Fibroblast of skin of right quadriceps (primary cell): ENCODE measurements at regions not wholly inside any gene's neighbourhood (a gene's known extent, or its start where the extent isn't known, plus 50 kb on each side); places are given as distances from the start of the nearest gene placed in this dataset.

ENCODE experiments used
- DNase-seq: peaks from one replicate; pipeline ENCODE4 v3.0.0-alpha.2; 2013

DNA sequence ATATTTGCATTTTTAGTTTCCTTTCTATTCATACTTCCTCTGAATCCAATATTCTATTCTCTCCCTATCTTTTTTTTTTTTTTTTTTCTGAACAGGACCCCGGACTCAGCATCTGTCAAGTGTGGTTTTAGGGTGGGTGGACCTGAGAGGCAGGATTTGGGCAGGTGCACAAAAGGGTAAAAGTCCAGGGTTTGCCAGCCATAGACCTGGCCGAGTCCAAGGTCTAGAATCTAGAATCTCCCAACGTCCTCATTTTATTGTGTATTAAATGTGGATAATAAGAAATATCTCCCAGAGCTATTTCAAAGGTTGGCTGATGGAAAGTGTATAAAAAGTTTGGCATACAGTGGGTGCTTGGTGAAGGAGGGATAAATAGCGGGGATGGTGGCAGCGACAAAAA is 273.3 kb upstream of the MAF start:
- no peak for DNase-seq

DNA sequence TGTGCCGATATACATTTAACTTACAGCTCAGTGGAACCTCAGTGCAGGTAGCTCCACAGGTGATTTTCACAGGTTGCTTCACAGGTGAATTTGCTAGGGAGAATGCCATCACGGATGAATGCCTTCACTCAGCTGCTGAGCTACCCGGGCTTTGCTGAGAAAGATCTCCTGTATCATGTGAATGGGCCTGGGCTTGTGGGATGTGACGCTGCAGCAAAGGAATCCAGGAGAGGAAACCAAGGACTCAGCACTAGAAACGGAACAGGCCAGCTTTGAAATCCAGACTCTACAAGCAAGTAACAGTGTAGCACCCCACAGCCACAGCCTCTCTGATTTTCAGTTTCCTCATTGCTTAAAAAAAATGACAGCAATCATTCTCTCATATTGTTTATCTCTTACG is 271.4 kb upstream of the MAF start:
- no peak for DNase-seq

DNA sequence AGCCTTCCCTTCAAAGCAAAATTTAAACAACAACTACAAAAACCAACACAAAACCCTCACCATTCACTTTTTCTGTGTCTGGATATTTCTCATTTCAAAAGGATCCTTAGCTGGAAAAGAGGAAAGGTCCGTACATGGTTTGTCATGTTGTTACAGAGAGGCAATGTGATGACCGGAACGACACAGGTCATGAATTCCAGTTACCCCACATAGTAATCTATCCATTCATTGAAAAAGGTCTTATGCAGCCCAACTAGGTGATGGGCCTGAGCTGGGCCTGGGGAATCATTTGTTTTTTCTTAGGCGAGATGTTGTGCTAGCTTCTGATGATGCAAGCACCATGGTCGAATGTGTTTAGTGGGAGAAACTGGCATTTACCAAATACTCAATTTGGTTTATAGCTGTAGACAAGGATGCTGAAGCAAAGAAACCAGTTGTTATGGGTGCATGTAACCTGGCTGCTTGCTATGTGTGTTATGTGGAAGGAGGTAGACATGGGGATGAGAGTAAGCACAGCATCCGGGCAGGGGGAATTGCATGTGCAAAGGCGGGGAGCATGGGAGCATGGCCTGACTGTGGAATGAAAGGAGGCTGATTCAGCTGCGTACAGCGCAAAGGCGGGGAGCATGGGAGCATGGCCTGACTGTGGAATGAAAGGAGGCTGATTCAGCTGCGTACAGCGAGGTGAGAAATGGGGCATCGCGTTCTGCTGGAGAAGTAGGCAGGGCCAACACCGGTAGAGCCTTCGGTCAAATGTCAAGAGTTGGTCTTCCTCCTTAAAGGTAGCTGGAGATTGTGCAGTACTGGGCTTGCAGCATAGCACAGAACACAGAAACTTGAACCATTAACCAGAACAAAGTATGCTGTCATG is 269.7 kb upstream of the MAF start:
- DNase-seq, result no peak

DNA sequence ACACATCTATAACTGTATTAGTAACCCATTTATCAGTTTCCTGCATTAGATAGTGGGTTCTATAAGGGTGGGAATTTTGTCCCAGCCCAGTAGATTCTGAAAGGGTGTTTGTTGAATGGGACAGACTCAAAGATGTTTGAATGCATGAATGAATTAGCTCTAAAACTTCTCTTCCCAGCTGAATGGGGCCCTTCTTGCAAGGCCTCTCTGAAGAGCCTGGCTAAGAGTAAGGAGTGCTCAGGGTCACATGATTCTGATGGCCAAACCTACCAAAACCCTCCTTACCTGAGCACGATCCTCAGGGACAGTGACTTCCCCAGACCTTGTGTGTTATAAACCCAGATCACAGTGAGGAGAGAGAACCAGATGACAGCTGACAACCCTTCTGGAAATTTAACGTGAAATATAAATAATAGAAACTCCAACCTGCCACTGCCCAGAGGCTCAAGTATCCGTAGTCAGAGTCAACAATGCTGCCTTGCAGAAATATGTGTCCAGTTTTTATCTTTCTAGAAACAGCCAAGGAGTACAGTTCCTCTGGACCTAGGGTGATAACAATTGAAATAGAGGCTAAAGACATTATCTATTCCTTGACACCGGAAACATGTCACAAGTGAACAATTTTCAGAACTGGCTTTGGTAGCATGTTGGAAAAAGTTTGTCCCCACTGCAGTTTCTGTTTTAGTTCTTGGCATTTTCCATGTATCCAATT is 268.9 kb upstream of the MAF start:
- DNase-seq, result no peak

DNA sequence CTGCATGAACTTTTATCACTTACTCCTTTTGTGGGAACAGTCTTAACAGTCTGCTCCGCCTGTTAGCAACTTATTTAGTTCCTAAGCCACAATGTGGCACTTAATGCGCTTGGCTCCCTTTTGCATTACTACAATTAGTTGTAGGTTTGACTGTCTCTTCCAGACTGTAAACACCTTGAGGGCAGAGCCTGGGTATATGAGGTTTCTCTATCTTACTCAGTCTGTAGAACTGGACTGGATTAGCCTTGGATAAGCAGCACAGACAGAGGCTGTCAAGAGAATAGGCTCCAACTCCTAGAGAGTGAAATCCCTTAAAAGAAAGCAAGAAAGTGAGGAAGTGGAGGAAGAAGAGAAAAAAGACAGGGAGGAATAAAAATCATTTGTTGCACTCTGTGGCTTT is 268.3 kb upstream of the MAF start:
- no peak for DNase-seq

DNA sequence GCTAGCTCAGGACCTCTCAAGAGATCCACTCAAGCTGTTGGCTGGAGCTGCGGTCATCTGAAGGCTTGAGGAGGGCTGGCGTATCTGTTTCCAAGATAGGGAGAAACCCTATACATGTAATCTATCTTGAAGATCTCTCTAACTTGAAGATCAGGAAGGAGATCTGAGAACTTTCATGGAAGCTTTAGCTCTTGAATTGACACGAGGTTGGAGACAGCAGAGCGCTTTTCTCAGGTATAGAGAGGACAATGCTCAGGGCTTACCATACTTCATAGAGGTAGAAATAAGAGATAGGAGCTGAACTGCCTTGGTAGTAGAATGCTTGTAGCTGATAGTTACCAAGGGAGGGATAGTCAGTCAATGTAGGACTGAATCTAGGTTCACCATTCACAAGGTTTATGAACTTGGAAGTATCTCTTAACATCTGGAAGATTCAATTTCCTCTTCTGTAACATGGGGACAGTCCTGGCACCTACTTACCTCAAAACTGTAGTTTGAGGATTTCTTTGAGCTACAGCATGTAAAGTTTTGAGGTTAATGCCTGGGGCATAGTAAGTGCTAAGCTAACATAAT is 267.0 kb upstream of the MAF start:
- no peak for DNase-seq

DNA sequence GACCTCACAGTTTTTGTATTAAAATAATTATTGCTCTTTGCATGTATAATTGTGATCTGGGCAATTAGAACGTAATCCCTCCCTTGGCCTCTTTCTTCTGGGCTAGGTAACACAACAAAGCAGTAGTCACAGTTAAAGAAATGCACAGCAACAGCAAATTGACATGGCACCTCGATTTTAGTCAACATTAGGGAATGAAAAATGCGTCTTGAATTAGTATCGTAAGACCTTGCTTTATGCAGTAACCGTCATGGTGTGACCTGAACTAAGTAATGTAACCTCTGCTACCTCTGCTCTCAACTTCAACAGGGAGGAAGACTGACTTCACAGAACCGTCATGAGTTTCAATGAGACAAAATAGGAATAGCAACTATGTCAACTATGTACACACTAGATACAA is 265.4 kb upstream of the MAF start:
- DNase-seq, result no peak

DNA sequence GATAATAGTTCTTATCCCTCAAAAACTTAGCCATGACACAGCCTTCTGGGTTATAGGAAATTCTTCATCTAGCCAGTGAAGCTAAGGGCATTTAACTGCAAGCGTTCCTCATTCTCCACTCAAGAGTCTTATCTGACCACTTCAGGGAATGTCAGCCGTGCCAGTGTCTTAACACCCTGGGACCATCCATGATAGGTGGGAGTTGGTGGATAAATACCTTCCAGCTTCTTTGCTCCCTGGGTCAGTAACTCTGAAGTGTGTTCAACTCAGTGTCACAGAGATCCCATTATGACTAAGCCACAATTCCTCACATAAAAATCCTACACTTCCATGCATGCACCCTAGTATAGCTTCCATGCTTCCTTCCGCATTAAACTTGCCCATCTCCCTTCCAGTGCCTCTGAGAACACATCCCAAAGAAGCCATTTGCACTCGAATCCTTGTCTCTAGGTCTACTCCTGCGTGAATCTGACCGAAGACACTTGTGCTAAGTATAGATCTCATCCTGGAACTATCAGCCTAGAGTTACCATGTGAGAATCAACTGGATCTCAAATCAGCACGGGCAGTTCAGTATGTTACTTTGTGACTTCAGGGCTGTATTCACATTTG is 264.3 kb upstream of the MAF start:
- no peak for DNase-seq

DNA sequence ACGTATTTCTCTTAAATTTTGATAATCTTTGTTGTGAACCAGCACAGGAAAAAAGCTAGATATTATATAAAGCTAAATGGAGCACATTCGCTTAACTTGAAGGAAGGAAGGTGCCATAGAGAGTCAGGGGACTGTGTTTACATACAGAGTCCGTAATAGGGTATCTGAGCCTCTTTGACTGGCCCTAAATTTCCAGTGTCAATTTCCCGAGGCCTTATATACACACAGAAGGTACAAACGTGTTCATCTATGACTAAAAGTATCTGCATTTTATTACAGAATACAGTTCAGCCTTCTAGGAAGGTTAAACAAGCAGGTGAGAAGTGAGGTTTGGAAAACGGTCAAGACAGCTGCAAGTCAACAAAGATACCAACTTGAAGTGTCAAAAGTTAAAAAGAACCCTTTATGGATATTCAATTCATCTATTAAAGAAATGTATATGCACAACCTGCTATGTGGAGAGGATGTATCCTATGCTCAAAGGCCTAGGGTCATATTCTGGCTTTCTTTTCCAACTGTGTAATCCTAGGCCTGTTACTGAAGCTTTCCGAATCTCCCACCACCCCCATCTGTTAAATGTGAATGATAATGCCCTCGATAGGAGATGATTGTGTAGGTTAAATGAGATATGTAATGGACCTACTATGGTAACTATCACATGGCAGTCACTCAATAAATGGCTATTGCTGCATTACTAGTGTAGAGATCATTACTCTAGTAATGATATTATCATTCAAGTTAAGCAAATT is 263.7 kb upstream of the MAF start:
- DNase-seq, result no peak

DNA sequence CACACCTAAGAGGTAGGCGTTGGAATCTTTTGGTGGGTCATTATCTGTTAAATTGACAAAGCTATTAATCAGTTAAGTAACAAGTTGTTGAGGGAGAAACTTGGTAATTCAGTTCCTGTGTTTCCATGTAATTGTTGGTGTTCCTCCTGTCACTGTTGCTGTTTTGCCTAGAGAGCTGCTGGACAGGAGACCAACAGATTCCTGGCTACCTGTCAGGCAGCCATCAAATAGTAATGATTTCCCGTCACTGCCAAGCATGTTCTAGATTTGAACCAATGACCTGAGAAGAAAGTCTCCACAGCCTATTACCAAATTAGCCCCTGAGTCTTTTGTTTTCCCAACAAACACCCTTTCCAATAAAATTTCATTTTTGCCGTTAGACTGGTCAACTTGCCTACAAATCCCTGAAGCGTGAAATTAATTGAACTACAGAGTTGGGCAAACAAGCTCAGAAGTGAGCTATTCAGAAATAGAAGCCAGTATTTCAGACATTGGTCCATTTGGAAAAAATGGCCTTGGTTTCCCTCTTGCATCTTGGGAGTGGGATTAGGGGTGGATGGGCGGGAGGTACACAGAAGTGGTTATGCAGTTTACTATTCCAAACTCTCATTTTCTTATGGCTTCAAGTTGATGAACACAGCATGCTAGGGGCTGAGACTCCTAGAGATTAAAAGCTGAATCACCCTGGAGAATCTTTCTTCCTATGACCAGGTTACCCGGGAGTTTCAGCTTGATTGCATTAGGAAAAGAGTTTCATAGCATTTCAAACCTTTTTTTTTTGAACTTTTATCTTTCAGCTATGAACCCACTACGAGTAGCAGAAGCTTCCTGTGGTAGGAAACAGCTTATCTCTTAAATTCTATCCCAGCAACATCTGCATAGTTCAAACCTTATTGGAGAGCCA is 262.8 kb upstream of the MAF start:
- no peak for DNase-seq

DNA sequence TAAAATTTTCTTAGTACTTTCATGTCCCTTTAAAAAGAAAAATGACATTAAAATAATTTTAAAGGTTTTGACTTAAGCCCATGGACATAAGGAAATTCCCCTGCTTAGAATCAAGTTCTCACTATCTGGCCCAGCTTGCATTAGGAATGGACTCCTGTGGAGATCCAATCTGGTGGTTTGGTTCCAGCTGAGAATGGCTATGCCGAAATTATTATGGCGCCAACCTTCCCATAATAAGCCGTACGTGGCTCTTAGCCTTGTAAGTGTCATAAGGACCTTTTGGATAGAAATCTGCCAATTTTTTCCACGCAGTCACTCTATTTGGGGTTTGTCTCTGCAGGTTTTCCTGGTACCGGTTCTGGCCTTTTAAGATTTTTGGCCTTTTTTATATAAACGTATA is 262.1 kb upstream of the MAF start:
- no peak for DNase-seq

DNA sequence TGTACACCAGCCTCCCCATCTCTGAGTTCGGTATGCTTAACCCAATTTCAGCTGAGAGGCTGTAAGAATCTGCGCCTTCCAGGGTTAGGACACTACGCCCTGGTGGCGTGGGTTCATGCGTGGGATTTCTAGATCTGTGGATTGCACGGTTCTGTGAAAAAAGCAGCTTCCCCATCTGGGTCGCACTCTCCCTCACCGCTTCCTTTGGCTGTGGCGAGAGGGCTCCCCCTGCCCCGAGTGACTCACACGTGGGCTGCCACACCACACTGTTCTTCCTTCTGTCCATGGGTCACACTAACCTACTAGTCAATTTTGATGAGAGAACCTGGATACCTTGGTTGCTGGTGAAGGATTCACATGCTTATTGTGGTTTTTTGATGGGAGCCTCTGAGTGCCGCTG is 256.0 kb upstream of the MAF start:
- DNase-seq, result no peak

DNA sequence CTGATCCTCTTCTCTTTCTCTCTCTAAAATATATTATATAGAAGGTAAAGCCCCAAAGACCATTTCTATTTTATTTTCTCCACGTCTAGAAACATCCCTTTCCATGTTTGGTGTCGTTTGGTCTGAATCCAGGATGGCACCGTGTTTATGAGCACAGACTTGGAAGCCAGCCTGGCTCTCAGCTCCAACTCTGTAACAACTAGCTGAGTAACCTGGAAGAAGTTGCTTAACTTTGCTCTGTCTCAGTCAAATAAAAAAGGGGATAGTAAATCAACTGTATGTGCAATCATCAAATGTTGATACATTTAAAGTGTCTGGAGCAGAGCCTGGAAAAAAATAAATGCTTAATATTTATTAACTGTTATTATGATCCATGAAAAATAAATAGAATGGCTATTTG is 249.8 kb upstream of the MAF start:
- no peak for DNase-seq

DNA sequence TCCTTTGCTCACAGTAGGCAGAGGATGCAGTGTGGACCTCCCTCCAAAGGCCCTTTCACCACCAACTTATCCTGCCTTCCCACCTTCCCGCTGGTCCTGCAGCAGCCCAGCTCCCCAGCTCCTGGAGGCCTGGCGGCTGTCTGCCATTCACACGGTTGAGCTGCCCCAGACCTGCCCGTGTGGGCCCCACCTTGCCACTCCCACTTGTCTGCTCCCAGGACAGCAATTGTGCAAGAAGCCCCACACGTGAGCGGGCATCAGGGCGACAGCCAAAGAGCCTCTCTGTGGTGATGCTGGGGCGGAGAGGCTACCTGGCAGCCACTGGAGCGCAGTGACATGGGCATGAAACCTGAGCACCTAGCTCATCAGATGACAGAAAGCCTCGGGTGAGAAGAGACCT is 248.6 kb upstream of the MAF start:
- no peak for DNase-seq

DNA sequence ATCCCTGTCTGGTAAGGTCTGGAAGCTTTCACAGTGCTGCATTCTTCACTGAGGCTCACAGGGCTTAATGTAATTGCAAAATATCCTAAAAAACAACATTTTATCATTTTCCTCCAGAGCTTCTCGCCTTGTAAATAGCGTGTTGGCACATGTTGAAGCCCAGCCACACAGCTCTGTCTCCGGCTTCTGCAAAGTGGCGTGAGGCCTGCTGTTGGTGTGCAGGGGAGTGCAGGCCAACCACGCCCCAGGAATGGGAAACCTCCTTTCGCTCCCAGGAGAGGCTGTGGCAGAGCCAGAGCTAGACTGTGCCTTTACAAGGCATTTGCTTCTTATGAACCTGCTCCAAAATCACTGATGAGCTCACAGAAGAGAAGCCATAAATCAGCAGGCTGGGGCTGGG is 248.2 kb upstream of the MAF start:
- DNase-seq, result no peak

DNA sequence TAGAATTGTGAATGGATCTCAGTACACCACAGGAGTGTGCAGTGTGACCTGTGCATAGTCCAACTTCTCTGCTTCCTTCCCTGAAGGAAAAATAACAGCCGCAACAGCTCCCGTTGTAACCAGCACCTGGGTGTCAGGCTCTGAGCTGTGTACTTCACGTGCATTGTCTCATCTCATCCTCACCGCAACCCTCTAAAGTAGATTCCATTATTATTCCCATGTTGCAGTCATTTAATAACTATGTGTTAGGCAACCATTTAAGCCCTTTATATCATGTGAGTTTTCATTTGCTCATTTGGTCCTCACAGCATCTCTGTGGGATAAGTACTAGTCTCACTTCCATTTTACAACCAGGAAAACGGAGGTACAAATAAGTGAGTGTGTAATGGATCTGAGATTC is 247.0 kb upstream of the MAF start:
- DNase-seq, result no peak

DNA sequence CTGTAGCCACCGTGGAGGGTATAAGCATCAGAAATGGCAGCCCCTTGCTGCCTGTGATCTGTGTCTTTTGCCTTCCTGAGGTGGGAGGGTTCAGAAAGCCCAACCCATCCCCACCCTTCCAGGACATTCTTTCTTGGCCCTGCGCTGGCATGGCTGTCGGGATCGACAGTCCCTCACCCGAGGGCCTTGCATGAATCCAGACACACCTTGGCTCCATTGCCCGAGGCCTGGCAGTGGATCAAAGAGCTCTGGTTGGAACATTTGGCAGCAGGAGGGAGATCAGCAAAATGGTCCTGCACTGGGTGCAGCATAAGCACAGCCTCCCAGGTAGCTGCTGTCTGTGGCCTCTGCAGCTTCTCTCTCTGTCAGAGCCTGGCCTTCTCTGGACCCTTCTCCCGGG is 246.6 kb upstream of the MAF start:
- DNase-seq, result no peak

DNA sequence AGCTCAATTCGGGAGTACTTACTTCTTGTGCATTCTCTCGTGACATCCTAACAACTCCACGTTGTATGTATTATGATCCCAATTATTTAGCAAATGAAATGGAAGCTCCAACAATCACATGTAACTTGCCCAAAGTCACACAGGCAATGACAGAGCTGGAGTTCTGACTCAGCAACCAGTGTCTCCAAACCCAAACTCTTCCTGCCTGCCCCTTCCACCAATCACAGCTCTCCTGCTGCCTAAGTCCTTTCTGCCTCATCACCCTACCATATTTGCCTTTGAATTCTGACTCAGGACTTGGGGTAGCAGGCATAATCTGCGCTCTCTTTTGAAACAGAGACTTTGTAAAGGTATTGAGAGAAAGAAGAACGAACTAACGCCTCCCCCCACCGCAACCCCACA is 245.2 kb upstream of the MAF start:
- DNase-seq, result no peak

DNA sequence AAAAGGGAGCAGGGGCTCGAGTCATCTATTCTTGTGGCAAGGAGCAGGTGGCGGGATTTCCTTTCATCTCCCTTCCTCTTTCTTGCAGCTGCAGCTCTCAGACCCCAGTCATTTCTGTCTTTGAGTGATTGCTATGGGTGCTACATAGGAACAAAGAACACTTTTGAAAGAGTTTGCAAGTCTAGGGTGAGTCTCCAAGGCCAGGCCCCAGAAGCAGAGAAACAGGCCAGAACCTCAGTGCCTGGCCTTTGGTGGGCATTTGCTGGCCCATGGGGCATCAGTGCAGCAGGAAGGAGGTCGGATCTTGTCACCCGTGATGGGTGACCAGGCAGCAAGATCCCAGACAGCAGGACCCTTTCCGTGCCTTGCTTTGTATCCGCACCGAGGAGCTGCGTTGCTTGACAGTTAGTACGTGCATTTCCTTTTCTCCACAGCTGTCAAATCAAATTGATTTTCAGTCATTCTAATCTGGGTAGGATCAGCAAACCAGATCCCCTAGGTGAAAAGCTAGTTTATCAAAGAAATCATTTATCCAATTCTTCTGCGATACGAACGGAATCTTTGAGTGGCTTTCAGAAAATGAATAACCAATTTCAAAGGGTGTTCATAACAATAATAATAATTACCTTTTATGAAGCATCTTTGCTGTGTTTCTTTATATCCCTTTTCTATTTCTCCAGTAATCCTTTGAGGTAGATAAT is 244.6 kb upstream of the MAF start:
- DNase-seq, result no peak

DNA sequence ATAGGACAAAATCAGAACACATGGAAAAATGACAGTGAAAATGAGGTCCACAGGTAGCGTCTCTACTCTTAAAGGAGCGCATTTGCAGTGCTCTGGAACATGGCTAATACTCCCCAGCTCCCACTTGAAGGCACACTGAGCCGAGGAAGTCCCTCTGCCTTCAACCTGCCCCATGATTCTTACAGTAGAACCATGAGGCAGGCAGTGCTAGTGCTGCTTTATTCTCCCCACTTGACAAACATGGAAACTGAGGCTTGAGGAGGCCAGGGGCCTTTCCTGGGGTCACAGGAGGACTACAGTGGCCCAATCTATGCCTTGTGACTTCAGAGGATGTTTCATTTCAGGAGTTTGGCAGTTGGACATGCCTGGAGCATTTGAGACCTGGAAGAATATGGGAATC is 244.1 kb upstream of the MAF start:
- DNase-seq, result no peak

DNA sequence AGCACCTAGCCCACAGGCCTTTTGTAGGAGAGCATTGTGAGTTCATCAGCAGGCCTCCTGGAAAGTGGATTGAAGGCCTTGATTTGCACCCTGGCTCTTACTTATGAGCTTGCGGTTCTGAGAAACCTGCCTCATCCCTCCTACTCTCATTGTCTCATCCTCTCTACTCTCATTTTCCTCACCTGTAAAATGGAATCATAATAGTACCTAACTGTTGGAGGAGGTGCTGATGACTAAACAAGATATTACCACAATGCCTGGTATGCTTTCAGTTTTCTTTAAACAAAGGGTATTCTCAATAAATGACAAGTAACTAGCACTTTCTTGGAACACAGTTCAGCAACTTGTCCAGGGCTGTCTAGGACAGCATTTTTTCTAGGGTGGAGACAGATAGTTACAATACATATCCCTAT is 243.1 kb upstream of the MAF start:
- no peak for DNase-seq
